ENCODE measurements at regions not wholly inside any gene's neighbourhood (a gene's known extent, or its start where the extent isn't known, plus 50 kb on each side); places are given as distances from the start of the nearest gene placed in this dataset.
A peak's percentile ranks its signal among the peaks of the same experiment; 100 is the strongest.
"Not testable (repeated sequence)": the region's sequence is repeated elsewhere in the genome, so short reads cannot be mapped to it uniquely, and the experiment has no call there.

GRCh38 chrX:3817480-3817879 lies 104.0 kb upstream of the PRKX start:
- not testable (repeated sequence) for DNase-seq

- DNase-seq: peak; percentile 28 to 37
These were observed 102.6 kb upstream of the PRKX start for GRCh38 chrX:3815896-3816664.

GRCh38 chrX:3811331-3812311 lies 98.2 kb upstream of the PRKX start:
- peak; percentile 68 to 72 for DNase-seq

- DNase-seq: no peak
These were observed 94.5 kb upstream of the PRKX start for GRCh38 chrX:3807906-3808305.

GRCh38 chrX:3806630-3807029 lies 93.2 kb upstream of the PRKX start:
- DNase-seq: no peak

GRCh38 chrX:3803713-3804112 lies 90.3 kb upstream of the PRKX start:
- no peak for DNase-seq

GRCh38 chrX:3803305-3803704 lies 89.9 kb upstream of the PRKX start:
- no peak for DNase-seq

- not testable (repeated sequence) for DNase-seq
These were observed 82.0 kb upstream of the PRKX start for GRCh38 chrX:3795411-3795810.

GRCh38 chrX:3791449-3791848 lies 78.0 kb upstream of the PRKX start:
- no peak for DNase-seq

GRCh38 chrX:3788494-3789233 lies 75.2 kb upstream of the PRKX start:
- DNase-seq: peak; percentile 24 to 45

- no peak for DNase-seq
These were observed 74.4 kb upstream of the PRKX start for GRCh38 chrX:3787856-3788255.

GRCh38 chrX:3785822-3786221 lies 72.4 kb upstream of the PRKX start:
- peak in 1 of 2 donors; percentile 2 for DNase-seq

GRCh38 chrX:3780564-3780963 lies 67.1 kb upstream of the PRKX start:
- no peak for DNase-seq

GRCh38 chrX:3779546-3779945 lies 66.1 kb upstream of the PRKX start:
- DNase-seq: no peak

GRCh38 chrX:3777416-3777815 lies 64.0 kb upstream of the PRKX start:
- peak in 1 of 2 donors; percentile 1 for DNase-seq

GRCh38 chrX:3771766-3772165 lies 58.3 kb upstream of the PRKX start:
- DNase-seq: no peak

- DNase-seq: no peak
These were observed 55.4 kb upstream of the PRKX start for GRCh38 chrX:3768881-3769280.
